PC-3 (cell line): ENCODE measurements at regions not wholly inside any gene's neighbourhood (a gene's known extent, or its start where the extent isn't known, plus 50 kb on each side); places are given as distances from the start of the nearest gene placed in this dataset.

Source experiments
- ATAC-seq: fragments of 200-7000 bp; cut with Tn5 transposase; 2 replicates; pipeline ENCODE4 v1.9.1; 2020; ENCODE audit warnings: mild to moderate bottlenecking, moderate library complexity
- BruUV-seq: library from RNA; stranded (reverse); fragments of 400-500 nt; replicated peaks from 2 replicates; lab custom pipeline; 2021; lab: Mats Ljungman, UMichigan
- CTCF ChIA-PET: fragments of 300-600 bp; sonication (Branson Sonifier 250); formaldehyde crosslinking; loops from one replicate; lab custom pipeline; 2022; ENCODE audit warnings: antibody characterized with exemption; lab: Charles Lee
- POLR2A ChIA-PET: fragments of 300-600 bp; sonication (Branson Sonifier 250); formaldehyde crosslinking; loops from one replicate; lab custom pipeline; 2022; ENCODE audit warnings: antibody characterized with exemption; ENCODE audit not compliant: unreplicated experiment; lab: Charles Lee
- DNase-seq: peaks from one replicate; pipeline ENCODE4 v3.0.0-alpha.2; 2015
- H2AFZ ChIP-seq: fragments of 300-600 bp; sonication (generic); 2 replicates; pipeline ENCODE4 v1.6.0; 2016; ENCODE audit warnings: antibody characterized with exemption, low read length
- H3F3A ChIP-seq: fragments of 300-600 bp; sonication (generic); one replicate; pipeline ENCODE4 v1.6.0; 2017; ENCODE audit warnings: antibody characterized with exemption, low read length, control low read depth, mild to moderate bottlenecking; ENCODE audit not compliant: unreplicated experiment
- H3K27ac ChIP-seq: fragments of 300-600 bp; sonication (generic); 2 replicates; pipeline ENCODE4 v1.5.1; 2016; ENCODE audit warnings: mild to moderate bottlenecking, low read length
- H3K27me3 ChIP-seq: fragments of 300-600 bp; sonication (generic); 2 replicates; pipeline ENCODE4 v1.6.1; 2016; ENCODE audit warnings: low read length, mixed read lengths
- H3K36me3 ChIP-seq: fragments of 300-600 bp; sonication (generic); 2 replicates; pipeline ENCODE4 v1.6.1; 2016; ENCODE audit warnings: low read depth, mixed run types, low read length, mixed read lengths
- H3K4me1 ChIP-seq: fragments of 300-600 bp; sonication (generic); 2 replicates; pipeline ENCODE4 v1.5.1; 2016; ENCODE audit warnings: low read length; ENCODE audit not compliant: insufficient read depth
- H3K4me2 ChIP-seq: fragments of 300-600 bp; sonication (generic); 2 replicates; pipeline ENCODE4 v1.6.0; 2016; ENCODE audit warnings: low read length
- H3K4me3 ChIP-seq: fragments of 300-600 bp; sonication (generic); 2 replicates; pipeline ENCODE4 v1.5.1; 2016; ENCODE audit warnings: mild to moderate bottlenecking, low read length, mixed read lengths
- H3K79me2 ChIP-seq: fragments of 300-600 bp; sonication (generic); 2 replicates; pipeline ENCODE4 v1.6.1; 2017; ENCODE audit warnings: low read length, mixed read lengths
- H3K9ac ChIP-seq: fragments of 300-600 bp; sonication (generic); 2 replicates; pipeline ENCODE4 v1.6.0; 2016; ENCODE audit warnings: mild to moderate bottlenecking, low read length
- H3K9me2 ChIP-seq: fragments of 300-600 bp; sonication (generic); replicated peaks from 2 replicates; pipeline ENCODE4 v1.6.1; 2016; ENCODE audit warnings: mixed run types, low read length, mixed read lengths
- H3K9me3 ChIP-seq: fragments of 300-600 bp; sonication (generic); 2 replicates; pipeline ENCODE4 v1.6.1; 2016; ENCODE audit warnings: low read length, mixed read lengths
- H4K20me1 ChIP-seq: fragments of 300-600 bp; sonication (generic); 2 replicates; pipeline ENCODE4 v1.6.1; 2016; ENCODE audit warnings: low read length, mixed read lengths
- EZH2 ChIP-seq: fragments of 300-600 bp; sonication (generic); IDR thresholded peaks from one replicate; pipeline ENCODE4 v1.6.1; 2017; ENCODE audit warnings: antibody characterized with exemption, mild to moderate bottlenecking, low read length; ENCODE audit not compliant: unreplicated experiment
- EZH2phosphoT487 ChIP-seq: fragments of 300-600 bp; sonication (generic); IDR thresholded peaks from 2 replicates; pipeline ENCODE4 v1.6.1; 2018; ENCODE audit warnings: mild to moderate bottlenecking, antibody characterized with exemption, low read length, borderline replicate concordance
- intact Hi-C: fragments of 100-400 bp; cut with micrococcal nuclease; formaldehyde crosslinking; loops from 2 replicates; pipeline ENCODE4 v1.9.0; 2023
- TF ChIP-seq, protein P1 (sequence below): fragments of 300-600 bp; sonication (generic); conservative IDR thresholded peaks from 2 replicates; pipeline ENCODE4 v1.5.1; 2017; ENCODE audit warnings: antibody characterized with exemption, low read depth, mild to moderate bottlenecking, low read length

DNA sequence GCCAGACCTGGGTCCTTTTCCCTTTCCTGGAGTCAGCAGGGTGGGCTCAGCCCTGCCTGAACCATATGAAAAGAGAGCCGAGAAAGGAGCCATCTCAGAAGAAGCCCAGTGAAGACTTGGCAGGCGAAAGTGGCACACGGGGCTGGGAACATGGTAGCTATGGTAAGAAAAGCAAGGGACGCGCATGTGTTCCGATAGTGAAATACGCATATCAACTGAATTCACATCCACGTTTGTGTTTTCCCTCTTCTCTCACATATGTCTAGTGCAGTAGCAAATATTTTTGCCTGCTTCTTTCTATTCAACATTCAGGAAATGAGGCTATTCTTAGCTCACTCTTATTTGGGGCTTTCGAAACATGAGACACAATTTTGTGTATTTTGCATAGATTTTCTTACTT, 54.1 kb upstream of the PEG3 start:
- Histone ChIP-seq H3K9me2 (no peaks in the 10 kb centered on the region), H4K20me1 (no peaks in the 10 kb centered on the region), H3K27ac (no peak overlapping the region), H3K4me2 (no peak overlapping the region), H3K9ac (no peak overlapping the region), H3K4me1 (no peaks in the 10 kb centered on the region), H2AFZ (no peak overlapping the region), H3K27me3 (no peaks in the 10 kb centered on the region), H3F3A (no peaks in the 10 kb centered on the region), H3K9me3 (peaks cover 47% of the 10 kb centered on the region), H3K79me2 (no peaks in the 10 kb centered on the region), H3K36me3 (no peaks in the 10 kb centered on the region), H3K4me3 (no peak overlapping the region)
- no peak for ATAC-seq
- TF ChIP-seq, protein P1, sequence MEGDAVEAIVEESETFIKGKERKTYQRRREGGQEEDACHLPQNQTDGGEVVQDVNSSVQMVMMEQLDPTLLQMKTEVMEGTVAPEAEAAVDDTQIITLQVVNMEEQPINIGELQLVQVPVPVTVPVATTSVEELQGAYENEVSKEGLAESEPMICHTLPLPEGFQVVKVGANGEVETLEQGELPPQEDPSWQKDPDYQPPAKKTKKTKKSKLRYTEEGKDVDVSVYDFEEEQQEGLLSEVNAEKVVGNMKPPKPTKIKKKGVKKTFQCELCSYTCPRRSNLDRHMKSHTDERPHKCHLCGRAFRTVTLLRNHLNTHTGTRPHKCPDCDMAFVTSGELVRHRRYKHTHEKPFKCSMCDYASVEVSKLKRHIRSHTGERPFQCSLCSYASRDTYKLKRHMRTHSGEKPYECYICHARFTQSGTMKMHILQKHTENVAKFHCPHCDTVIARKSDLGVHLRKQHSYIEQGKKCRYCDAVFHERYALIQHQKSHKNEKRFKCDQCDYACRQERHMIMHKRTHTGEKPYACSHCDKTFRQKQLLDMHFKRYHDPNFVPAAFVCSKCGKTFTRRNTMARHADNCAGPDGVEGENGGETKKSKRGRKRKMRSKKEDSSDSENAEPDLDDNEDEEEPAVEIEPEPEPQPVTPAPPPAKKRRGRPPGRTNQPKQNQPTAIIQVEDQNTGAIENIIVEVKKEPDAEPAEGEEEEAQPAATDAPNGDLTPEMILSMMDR, result no peak
- TF ChIP-seq EZH2phosphoT487 (no peak), EZH2 (no peak)
- CTCF ChIA-PET, result no interaction called here
- BruUV-seq, result no TSS peak
- POLR2A ChIA-PET, result no interaction called here
- no peak for DNase-seq
- intact Hi-C loops, result no loop called here

DNA sequence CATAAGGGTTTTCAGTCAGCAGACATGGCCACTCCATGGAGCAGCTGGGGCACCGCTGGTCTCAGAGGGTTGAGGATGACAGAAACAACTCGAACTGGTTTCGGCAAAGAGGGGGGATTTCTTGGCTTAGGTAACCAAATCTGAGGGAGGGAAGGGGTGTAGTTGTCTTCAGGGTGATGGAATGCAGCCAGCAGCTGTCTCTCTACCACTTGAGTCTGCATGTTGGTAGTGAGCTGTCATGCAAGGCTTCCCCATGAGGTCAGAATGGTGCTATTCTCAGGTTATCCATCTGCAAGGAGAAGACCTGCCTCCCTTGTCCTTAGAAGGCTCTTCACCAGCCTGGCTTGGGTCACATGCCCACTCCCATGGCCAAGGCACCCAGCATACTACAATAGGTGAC, 55.6 kb upstream of the PEG3 start:
- Histone ChIP-seq H3K79me2 (no peaks in the 10 kb centered on the region), H3K4me3 (no peak overlapping the region), H2AFZ (no peak overlapping the region), H3K9ac (no peak overlapping the region), H4K20me1 (no peaks in the 10 kb centered on the region), H3K4me1 (no peaks in the 10 kb centered on the region), H3K9me3 (peaks cover 46% of the 10 kb centered on the region), H3K4me2 (no peak overlapping the region), H3F3A (no peaks in the 10 kb centered on the region), H3K36me3 (no peaks in the 10 kb centered on the region), H3K9me2 (no peaks in the 10 kb centered on the region), H3K27ac (no peak overlapping the region), H3K27me3 (no peaks in the 10 kb centered on the region)
- no TSS peak for BruUV-seq
- ChIA-PET CTCF (no interaction called here), POLR2A (no interaction called here)
- intact Hi-C loops, result no loop called here
- ATAC-seq (no peak), DNase-seq (no peak)
- TF ChIP-seq EZH2phosphoT487, result no peak
- TF ChIP-seq, protein P1, result no peak

DNA sequence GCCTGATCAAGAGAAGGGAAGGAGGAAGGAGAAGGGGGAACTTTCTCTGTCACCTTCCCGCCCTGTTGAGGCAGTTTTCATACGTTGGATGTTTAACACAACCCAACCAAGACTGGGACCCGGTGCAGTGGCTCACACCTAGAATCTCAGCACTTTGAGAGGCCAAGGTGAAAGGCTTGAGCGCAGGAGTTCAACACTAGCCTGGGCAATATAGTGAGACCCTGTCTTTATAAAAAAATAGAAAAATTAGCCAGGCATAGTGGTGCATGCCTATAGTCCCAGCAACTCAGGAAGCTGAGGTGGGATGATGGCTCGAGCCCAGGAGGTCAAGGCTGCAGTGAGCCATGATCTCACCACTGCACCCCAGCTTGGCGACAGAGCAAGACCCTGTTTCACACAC, 59.4 kb upstream of the PEG3 start:
- Histone ChIP-seq H3K9ac (no peak overlapping the region), H3K9me2 (no peaks in the 10 kb centered on the region), H3K27ac (no peak overlapping the region), H3K27me3 (no peaks in the 10 kb centered on the region), H3K79me2 (no peaks in the 10 kb centered on the region), H4K20me1 (no peaks in the 10 kb centered on the region), H3K4me3 (no peak overlapping the region), H3F3A (no peaks in the 10 kb centered on the region), H2AFZ (no peak overlapping the region), H3K4me1 (no peaks in the 10 kb centered on the region), H3K9me3 (peaks cover 33% of the 10 kb centered on the region), H3K36me3 (no peaks in the 10 kb centered on the region), H3K4me2 (no peak overlapping the region)
- DNase-seq (no peak), ATAC-seq (no peak)
- TF ChIP-seq EZH2, result no peak
- TF ChIP-seq EZH2phosphoT487, result no peak
- TF ChIP-seq, protein P1, result no peak
- intact Hi-C loops, result no loop called here
- ChIA-PET CTCF (no interaction called here), POLR2A (no interaction called here)
- BruUV-seq, result no TSS peak
